H1 (cell line): ENCODE measurements at regions not wholly inside any gene's neighbourhood (a gene's known extent, or its start where the extent isn't known, plus 50 kb on each side); places are given as distances from the start of the nearest gene placed in this dataset.

Source experiments
- CTCF ChIA-PET: fragments of 300-600 bp; sonication (Branson Sonifier 250); formaldehyde crosslinking; loops from one replicate; lab custom pipeline; 2021; ENCODE audit not compliant: partially characterized antibody; lab: Charles Lee
- POLR2A ChIA-PET: fragments of 300-600 bp; sonication (Branson Sonifier 250); formaldehyde crosslinking; loops from one replicate; lab custom pipeline; 2021; ENCODE audit warnings: inconsistent platforms; ENCODE audit not compliant: partially characterized antibody; lab: Charles Lee
- DNase-seq, 2 experiments: peaks; one replicate each; pipeline versions ENCODE4 v3.0.0 to v3.0.0-alpha.2; 2010 to 2022; ENCODE audit warnings: low spot score in 2 of 2, low read depth in 1 of 2, mixed read lengths in 1 of 2
- FAIRE-seq: peaks from 2 replicates; lab custom pipeline; 2011; peaks lifted over from hg19 to GRCh38; lab: Jason Lieb, UNC
- H2AFZ ChIP-seq: 2 replicates; pipeline ENCODE4 v1.8.1; 2012; ENCODE audit warnings: low read length, inconsistent platforms
- H2AK5ac ChIP-seq: 2 replicates; pipeline ENCODE4 v1.6.1; 2013; ENCODE audit warnings: low read depth, low read length
- H2BK120ac ChIP-seq: replicated peaks from 2 replicates; pipeline ENCODE3; 2013; ENCODE audit warnings: low read depth, low read length, inconsistent platforms
- H2BK12ac ChIP-seq: 2 replicates; pipeline ENCODE4 v1.6.1; 2013; ENCODE audit warnings: low read depth, low read length
- H2BK15ac ChIP-seq: 2 replicates; pipeline ENCODE4 v1.6.1; 2013; ENCODE audit warnings: low read length
- H2BK20ac ChIP-seq: 2 replicates; pipeline ENCODE4 v1.6.1; 2013; ENCODE audit warnings: low read length
- H2BK5ac ChIP-seq: 2 replicates; pipeline ENCODE4 v1.6.1; 2013; ENCODE audit warnings: low read depth, low read length
- H3K14ac ChIP-seq: 2 replicates; pipeline ENCODE4 v1.6.1; 2013; ENCODE audit warnings: inconsistent platforms; ENCODE audit not compliant: insufficient read length
- H3K18ac ChIP-seq: 2 replicates; pipeline ENCODE4 v1.6.1; 2013; ENCODE audit warnings: low read length; ENCODE audit errors: extremely low read depth
- H3K23ac ChIP-seq: 2 replicates; pipeline ENCODE4 v1.6.1; 2013; ENCODE audit warnings: inconsistent platforms; ENCODE audit not compliant: insufficient read length
- H3K23me2 ChIP-seq: 2 replicates; pipeline ENCODE4 v1.6.1; 2013; ENCODE audit warnings: low read depth, low read length
- H3K27ac ChIP-seq: 2 replicates; pipeline ENCODE4 v1.6.1; 2011; ENCODE audit warnings: low read depth, low read length, inconsistent platforms
- H3K27me3 ChIP-seq, 4 experiments: replicated peaks in 1 of 4; 1 replicate in 1 of 4; 2 replicates in 3 of 4; pipeline versions ENCODE4 v1.6.1 to v1.8.1; 2011 to 2013; ENCODE audit warnings: low read length in 3 of 4, mild to moderate bottlenecking in 3 of 4, inconsistent platforms in 2 of 4, mixed read lengths in 2 of 4, moderate library complexity in 1 of 4; ENCODE audit not compliant: control insufficient read depth in 3 of 4, insufficient read depth in 3 of 4; ENCODE audit errors: extremely low read depth in 1 of 4
- H3K36me3 ChIP-seq, 4 experiments: 2 replicates each; pipeline versions ENCODE4 v1.6.1 to v1.8.1; 2011 to 2013; ENCODE audit warnings: mild to moderate bottlenecking in 4 of 4, low read length in 3 of 4, moderate library complexity in 2 of 4, control low read depth in 1 of 4, inconsistent platforms in 1 of 4; ENCODE audit not compliant: insufficient read depth in 4 of 4, control insufficient read depth in 2 of 4
- H3K4ac ChIP-seq: replicated peaks from 2 replicates; pipeline ENCODE3; 2013; ENCODE audit warnings: low read length, low read depth, mixed read lengths, inconsistent platforms; ENCODE audit not compliant: insufficient read length
- H3K4me1 ChIP-seq, 4 experiments: replicated peaks in 1 of 4; 1 replicate in 1 of 4; 2 replicates in 3 of 4; pipeline versions ENCODE4 v1.6.1 to v1.8.1; 2011 to 2013; ENCODE audit warnings: low read length in 3 of 4, inconsistent platforms in 2 of 4, mixed read lengths in 1 of 4; ENCODE audit not compliant: insufficient read depth in 4 of 4, control insufficient read depth in 3 of 4
- H3K4me2 ChIP-seq, 2 experiments: 2 replicates each; pipeline versions ENCODE4 v1.6.1 to v1.8.1; 2011 to 2013; ENCODE audit warnings: low read depth in 2 of 2, low read length in 2 of 2, control low read depth in 1 of 2, inconsistent platforms in 1 of 2, mild to moderate bottlenecking in 1 of 2; ENCODE audit not compliant: insufficient read depth in 1 of 2
- H3K4me3 ChIP-seq, 4 experiments: fragments of 200-600, 300-600 bp in 1 of 4; sonication (generic), shearing (Covaris generic), sonication (Bioruptor Twin) in 1 of 4; 2 replicates each; pipeline versions ENCODE4 v1.5.1 to v1.8.1; 2011 to 2016; ENCODE audit warnings: low read length in 4 of 4, low read depth in 3 of 4, control low read depth in 2 of 4, inconsistent platforms in 2 of 4, mild to moderate bottlenecking in 2 of 4, mixed read lengths in 1 of 4, moderate library complexity in 1 of 4; ENCODE audit not compliant: insufficient read depth in 2 of 4; ENCODE audit errors: extremely low read depth in 1 of 4
- H3K56ac ChIP-seq: replicated peaks from 2 replicates; pipeline ENCODE3; 2013; ENCODE audit warnings: low read depth, mild to moderate bottlenecking, mixed read lengths, low read length, inconsistent platforms; ENCODE audit not compliant: insufficient read length
- H3K79me1 ChIP-seq: 2 replicates; pipeline ENCODE4 v1.6.1; 2013; ENCODE audit warnings: low read depth, low read length, control low read depth
- H3K79me2 ChIP-seq, 2 experiments: 2 replicates each; pipeline versions ENCODE4 v1.6.1 to v1.8.1; 2012 to 2013; ENCODE audit warnings: low read length in 2 of 2, mild to moderate bottlenecking in 2 of 2, inconsistent platforms in 1 of 2; ENCODE audit not compliant: insufficient read depth in 2 of 2, control insufficient read depth in 1 of 2
- H3K9ac ChIP-seq, 4 experiments: replicated peaks in 1 of 4; 1 replicate in 1 of 4; 2 replicates in 3 of 4; pipeline versions ENCODE4 v1.6.1 to v1.8.1; 2011 to 2013; ENCODE audit warnings: low read depth in 3 of 4, low read length in 3 of 4, control low read depth in 2 of 4, mild to moderate bottlenecking in 2 of 4, moderate library complexity in 2 of 4, inconsistent platforms in 1 of 4; ENCODE audit errors: extremely low read depth in 1 of 4
- H3K9me3 ChIP-seq, 2 experiments: 2 replicates each; pipeline versions ENCODE4 v1.6.1 to v1.8.1; 2012 to 2013; ENCODE audit warnings: mild to moderate bottlenecking in 2 of 2, moderate library complexity in 2 of 2, control low read depth in 1 of 2, inconsistent platforms in 1 of 2, low read depth in 1 of 2, low read length in 1 of 2, mixed read lengths in 1 of 2; ENCODE audit not compliant: insufficient read depth in 2 of 2
- H4K20me1 ChIP-seq, 2 experiments: replicated peaks in 1 of 2; 2 replicates each; pipeline versions ENCODE3 to v1.8.1; 2011 to 2013; ENCODE audit warnings: inconsistent platforms in 2 of 2, low read length in 2 of 2, mild to moderate bottlenecking in 1 of 2; ENCODE audit not compliant: insufficient read depth in 2 of 2, control insufficient read depth in 1 of 2
- H4K5ac ChIP-seq: 2 replicates; pipeline ENCODE4 v1.6.1; 2013; ENCODE audit warnings: low read length, low read depth, mixed read lengths, inconsistent platforms; ENCODE audit not compliant: insufficient read length
- H4K8ac ChIP-seq: 2 replicates; pipeline ENCODE4 v1.8.0; 2013; ENCODE audit warnings: mild to moderate bottlenecking, moderate library complexity, low read length, inconsistent platforms; ENCODE audit not compliant: insufficient read depth; ENCODE audit errors: extremely low read depth
- H4K91ac ChIP-seq: replicated peaks from 2 replicates; pipeline ENCODE3; 2013; ENCODE audit warnings: low read length, mixed read lengths, inconsistent platforms; ENCODE audit not compliant: insufficient read length
- ASH2L ChIP-seq: fragments of 200-600, 300-600 bp; sonication (generic); IDR thresholded peaks from one replicate; pipeline ENCODE4 v1.7.1; 2017; ENCODE audit warnings: low read length
- BCL11A ChIP-seq, 2 experiments: IDR thresholded peaks; one replicate each; pipeline ENCODE4 v1.6.1; 2011; ENCODE audit warnings: low read depth in 2 of 2, low read length in 2 of 2, mild to moderate bottlenecking in 2 of 2
- CTBP2 ChIP-seq: IDR thresholded peaks from 2 replicates; pipeline ENCODE4 v1.7.0; 2011; ENCODE audit warnings: borderline replicate concordance, mild to moderate bottlenecking, moderate library complexity, mixed read lengths, low read length; ENCODE audit not compliant: insufficient read depth, insufficient read length
- CTCF ChIP-seq, 3 experiments: IDR thresholded peaks; 1 replicate in 2 of 3; 2 replicates in 1 of 3; pipeline versions ENCODE4 v1.5.1 to v1.6.1; 2011; ENCODE audit warnings: low read length in 3 of 3, mild to moderate bottlenecking in 3 of 3, inconsistent platforms in 2 of 3, low read depth in 1 of 3, moderate library complexity in 1 of 3; ENCODE audit not compliant: insufficient read depth in 1 of 3; ENCODE audit errors: control extremely low read depth in 1 of 3
- PHF8 ChIP-seq: fragments of 200-600 bp; sonication (generic); conservative IDR thresholded peaks from 2 replicates; pipeline ENCODE4 v1.7.1; 2012; ENCODE audit warnings: low read depth, mild to moderate bottlenecking, inconsistent platforms, low read length, moderate library complexity
- SAP30 ChIP-seq: fragments of 300-600 bp; sonication (generic); IDR thresholded peaks from 2 replicates; pipeline ENCODE4 v1.7.1; 2012; ENCODE audit warnings: low read length, moderate library complexity, mild to moderate bottlenecking, inconsistent platforms; ENCODE audit not compliant: insufficient read depth, insufficient replicate concordance
- SP4 ChIP-seq: IDR thresholded peaks from 2 replicates; pipeline ENCODE4 v1.6.1; 2012; ENCODE audit warnings: low read length, inconsistent platforms
- USF2 ChIP-seq: IDR thresholded peaks from 2 replicates; pipeline ENCODE4 v1.6.1; 2011; ENCODE audit warnings: low read length, improper control_type of control experiment
- WGBS, 2 experiments: shearing (Covaris generic) in 1 of 2; methylation state at CpG; one replicate each; pipeline versions ENCODE4 v1.1.6 to v1.1.7; 2013 to 2015; ENCODE audit warnings: low lambda C conversion rate in 2 of 2, mixed read lengths in 2 of 2, inconsistent platforms in 1 of 2, low coverage in 1 of 2, missing lambda C conversion rate in 1 of 2; ENCODE audit not compliant: insufficient replicate concordance in 2 of 2, insufficient coverage in 1 of 2, insufficient read length in 1 of 2; ENCODE audit errors: extremely low coverage in 1 of 2, missing lambda C conversion rate in 1 of 2; 5-methylcytosine and 5-hydroxymethylcytosine counted together

GRCh38 chr11:111170761-111171379 is 74.7 kb upstream of the POU2AF2 start:
- Histone ChIP-seq H3K14ac (no peak overlapping the region), H4K5ac (no peak overlapping the region), H3K18ac (no peak overlapping the region), H2BK5ac (no peak overlapping the region), H3K4ac (no peak overlapping the region), H4K91ac (no peak overlapping the region), H3K4me3 (no peak overlapping the region), H3K27ac (no peak overlapping the region), H3K9ac (no peak overlapping the region), H3K79me2 (no peaks in the 10 kb centered on the region), H3K4me1 (no peaks in the 10 kb centered on the region), H4K8ac (no peak overlapping the region), H2AK5ac (no peak overlapping the region), H2BK12ac (no peak overlapping the region), H3K9me3 (no peaks in the 10 kb centered on the region), H3K23ac (no peak overlapping the region), H3K27me3 (no peaks in the 10 kb centered on the region), H3K4me2 (no peak overlapping the region), H4K20me1 (no peaks in the 10 kb centered on the region), H3K79me1 (no peaks in the 10 kb centered on the region), H2BK120ac (no peak overlapping the region), H3K56ac (no peak overlapping the region), H3K36me3 (no peaks in the 10 kb centered on the region), H2BK20ac (no peak overlapping the region), H2AFZ (no peak overlapping the region), H2BK15ac (no peak overlapping the region), H3K23me2 (no peaks in the 10 kb centered on the region)
- CTCF ChIA-PET = no interaction called here
- TF ChIP-seq BCL11A (IDR thresholded peaks at IDR 0.05; ENCODE audit: low read depth in 2 of 2, low read length in 2 of 2) (no peak), CTCF (IDR thresholded peaks at IDR 0.05; ENCODE audit: control extremely low read depth in 1 of 3, insufficient read depth in 1 of 3, low read depth in 1 of 3, low read length in 3 of 3) (no peak), ASH2L (no peak), SAP30 (no peak), CTBP2 (no peak), PHF8 (no peak), SP4 (no peak), USF2 (no peak)
- 97% methylated on average over 11 of the region's 11 CpGs; no CpG with 5 or more reads in 1 of the 2 experiments for WGBS, 2 experiments
- DNase-seq = no peak
- POLR2A ChIA-PET = interaction anchor here (1.1 kb wide), 1 partner anchor 35 kb away, joined by 3 read pairs; no protein-coding TSS in a partner anchor
- FAIRE-seq = no peak
